HG02981 (cell line): ENCODE measurements at regions not wholly inside any gene's neighbourhood (a gene's known extent, or its start where the extent isn't known, plus 50 kb on each side); places are given as distances from the start of the nearest gene placed in this dataset.

Source experiments
- ATAC-seq: cut with Tn5 transposase; IDR thresholded peaks from one replicate; pipeline ENCODE4 v1.9.1; 2021; ENCODE audit warnings: mild to moderate bottlenecking, moderate library complexity; ENCODE audit not compliant: unreplicated experiment

GRCh38 chr1:38476850-38477178 lies 382.8 kb downstream of the RRAGC start:
- ATAC-seq: no peak

DNA sequence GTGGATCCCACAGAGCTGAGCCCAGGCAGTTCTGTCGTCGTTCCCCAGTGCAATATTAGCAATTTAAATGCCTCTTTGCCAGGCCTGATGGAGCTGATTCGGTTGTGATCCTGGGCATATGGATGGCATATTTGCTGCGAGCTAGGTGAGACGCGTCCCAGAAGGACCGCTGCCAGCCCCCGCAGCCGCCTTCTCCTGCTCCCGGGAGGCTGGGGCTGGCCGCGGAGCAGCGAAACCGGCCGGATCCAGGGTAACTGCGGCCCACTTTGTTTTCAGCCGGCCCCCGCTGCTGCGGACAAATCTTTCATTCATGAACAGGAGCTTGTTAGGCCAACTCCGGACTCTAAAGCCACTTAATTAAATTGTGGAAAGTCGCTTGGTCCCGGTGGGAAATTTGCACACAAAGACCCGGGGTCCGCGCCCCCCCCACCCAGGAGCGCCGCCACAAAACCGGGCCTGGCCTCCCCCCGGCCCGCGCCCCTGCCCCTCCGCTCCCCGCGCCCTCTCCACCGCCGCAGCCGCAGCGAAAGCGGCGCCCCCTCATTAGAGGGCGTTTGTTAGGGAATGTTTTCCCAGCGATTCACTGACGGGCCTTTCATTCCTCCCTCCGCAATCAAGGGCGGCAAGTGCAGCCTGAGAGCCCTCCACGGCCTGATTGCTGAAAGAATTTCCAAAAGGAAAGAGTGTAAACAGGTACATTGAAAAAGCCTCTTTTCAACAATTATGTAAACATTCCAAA lies 383.3 kb downstream of the RRAGC start:
- ATAC-seq: no peak

GRCh38 chr1:38475624-38476005 lies 384.0 kb downstream of the RRAGC start:
- no peak for ATAC-seq

DNA sequence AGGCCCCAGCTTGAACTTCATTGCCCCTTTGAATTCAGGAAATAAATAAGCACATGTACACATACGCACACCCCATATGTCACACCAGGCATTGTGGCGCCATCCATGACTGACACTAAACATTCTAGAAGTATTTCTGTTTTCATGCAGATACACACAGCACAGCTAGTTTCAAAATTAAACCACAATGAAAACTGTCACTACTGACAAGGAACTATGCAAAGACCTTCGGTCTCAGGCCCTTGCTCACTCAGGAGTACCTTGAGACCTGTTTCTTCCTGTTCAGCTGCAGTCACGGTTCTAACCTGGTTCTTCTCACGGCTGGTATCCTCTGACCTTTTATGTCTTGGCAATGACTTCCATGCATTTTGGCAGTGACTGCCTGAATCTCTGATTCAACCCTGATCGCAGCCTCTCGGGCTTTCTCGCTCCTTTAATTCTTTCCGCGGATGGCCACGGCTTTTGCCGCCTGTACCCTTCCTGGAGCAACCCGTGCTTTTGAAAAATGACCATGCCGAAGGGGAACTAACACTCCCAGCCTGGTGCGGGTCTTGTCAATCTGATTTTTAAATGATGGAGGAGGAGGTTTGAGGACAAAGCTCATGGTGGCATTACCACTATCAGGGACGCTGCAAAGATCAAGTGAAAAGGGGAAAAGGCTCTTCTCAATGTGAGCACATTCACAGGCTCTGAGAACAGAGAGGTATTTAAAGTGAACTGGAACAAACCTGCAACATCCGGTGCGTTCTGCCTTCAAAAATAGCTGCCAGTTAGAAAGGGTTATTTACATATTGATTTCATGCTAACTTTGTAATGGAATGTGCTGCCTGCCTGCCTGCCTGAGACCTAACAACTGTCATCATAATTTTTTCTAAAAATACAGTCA lies 384.6 kb downstream of the RRAGC start:
- ATAC-seq: peak; percentile 85

- no peak for ATAC-seq
These were observed 393.1 kb downstream of the RRAGC start for GRCh38 chr1:38466487-38466886.

GRCh38 chr1:38465460-38465859 lies 394.1 kb downstream of the RRAGC start:
- ATAC-seq: no peak

GRCh38 chr1:38464071-38464661 lies 395.4 kb downstream of the RRAGC start:
- no peak for ATAC-seq

DNA sequence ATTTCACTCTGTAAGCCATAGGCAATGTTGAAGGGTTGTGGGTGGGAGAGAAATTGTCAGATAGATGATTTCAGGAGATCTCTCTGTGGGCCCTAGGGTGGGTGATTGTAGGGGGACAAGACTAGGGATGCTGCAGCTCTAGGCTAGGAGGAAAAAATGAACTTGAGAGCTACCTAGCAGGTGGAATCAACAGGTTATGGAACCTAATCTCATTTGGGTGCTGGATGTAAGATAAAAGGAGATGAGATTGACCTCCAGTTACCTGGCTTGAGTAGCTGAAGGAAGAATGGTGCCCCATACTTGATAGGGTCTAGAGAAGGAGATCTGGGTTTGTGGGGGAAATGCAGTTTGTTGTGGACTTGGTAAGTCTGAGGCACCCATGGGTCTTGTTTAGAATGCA lies 396.5 kb downstream of the RRAGC start:
- ATAC-seq: no peak

GRCh38 chr1:38456531-38456876 lies 403.1 kb downstream of the RRAGC start:
- no peak for ATAC-seq

- no peak for ATAC-seq
These were observed 403.6 kb downstream of the RRAGC start for GRCh38 chr1:38455829-38456530.

DNA sequence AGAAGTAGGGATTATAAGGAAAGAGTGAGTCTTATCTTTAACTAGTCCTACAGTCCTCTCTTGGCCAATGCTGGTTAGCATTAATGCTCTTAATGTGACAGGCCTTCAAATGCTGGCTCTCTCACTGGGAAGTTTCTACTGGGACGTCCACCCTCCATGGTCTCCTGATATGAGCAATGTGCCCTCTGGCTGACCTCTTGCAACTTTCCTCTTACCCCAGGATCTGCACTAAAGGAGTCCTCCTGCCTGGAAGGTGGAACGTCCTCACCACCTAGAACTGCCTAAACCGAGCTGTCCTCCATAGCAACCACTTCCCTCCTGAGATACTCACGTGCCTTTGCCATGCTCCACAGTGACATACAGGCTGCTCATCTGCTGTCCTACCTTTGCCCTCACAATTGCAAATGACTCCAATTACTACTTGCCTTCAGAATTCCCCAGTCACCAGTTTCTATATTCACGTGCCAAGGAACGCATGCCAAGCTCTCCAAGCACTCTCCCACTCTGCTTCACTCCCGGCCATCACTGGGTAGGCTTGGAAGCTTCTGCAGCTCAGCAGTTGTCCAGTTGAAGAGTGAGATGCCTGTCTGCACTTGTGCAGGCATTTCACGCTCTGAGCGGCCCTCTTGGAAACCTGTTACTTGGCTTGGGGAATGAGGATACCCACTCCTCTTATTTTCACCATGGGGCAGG lies 404.7 kb downstream of the RRAGC start:
- no peak for ATAC-seq

GRCh38 chr1:38454236-38454635 lies 405.3 kb downstream of the RRAGC start:
- no peak for ATAC-seq

GRCh38 chr1:38452246-38452645 lies 405.7 kb upstream of the POU3F1 start:
- ATAC-seq: no peak

GRCh38 chr1:38451541-38451993 lies 405.0 kb upstream of the POU3F1 start:
- ATAC-seq: no peak

DNA sequence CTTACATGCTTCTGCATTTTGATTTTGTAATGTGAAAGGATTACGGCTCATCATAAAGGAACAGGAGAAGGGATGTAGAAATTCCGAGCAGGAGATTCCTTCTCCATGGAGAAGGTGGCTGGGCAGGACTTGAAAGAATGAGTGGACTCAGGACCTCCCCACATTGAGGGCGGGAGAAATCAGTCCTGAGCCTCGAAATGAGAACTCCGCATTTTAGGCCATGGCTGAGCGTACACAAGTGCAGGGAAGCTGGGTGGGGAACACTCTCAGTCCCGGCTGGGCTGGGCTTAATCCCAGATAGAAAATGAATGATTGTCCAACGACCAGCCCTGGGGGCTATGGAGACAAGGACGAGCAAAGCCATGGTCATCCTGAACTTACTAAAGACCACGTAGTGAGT lies 402.3 kb upstream of the POU3F1 start:
- no peak for ATAC-seq

GRCh38 chr1:38446936-38447335 lies 400.3 kb upstream of the POU3F1 start:
- ATAC-seq: no peak

DNA sequence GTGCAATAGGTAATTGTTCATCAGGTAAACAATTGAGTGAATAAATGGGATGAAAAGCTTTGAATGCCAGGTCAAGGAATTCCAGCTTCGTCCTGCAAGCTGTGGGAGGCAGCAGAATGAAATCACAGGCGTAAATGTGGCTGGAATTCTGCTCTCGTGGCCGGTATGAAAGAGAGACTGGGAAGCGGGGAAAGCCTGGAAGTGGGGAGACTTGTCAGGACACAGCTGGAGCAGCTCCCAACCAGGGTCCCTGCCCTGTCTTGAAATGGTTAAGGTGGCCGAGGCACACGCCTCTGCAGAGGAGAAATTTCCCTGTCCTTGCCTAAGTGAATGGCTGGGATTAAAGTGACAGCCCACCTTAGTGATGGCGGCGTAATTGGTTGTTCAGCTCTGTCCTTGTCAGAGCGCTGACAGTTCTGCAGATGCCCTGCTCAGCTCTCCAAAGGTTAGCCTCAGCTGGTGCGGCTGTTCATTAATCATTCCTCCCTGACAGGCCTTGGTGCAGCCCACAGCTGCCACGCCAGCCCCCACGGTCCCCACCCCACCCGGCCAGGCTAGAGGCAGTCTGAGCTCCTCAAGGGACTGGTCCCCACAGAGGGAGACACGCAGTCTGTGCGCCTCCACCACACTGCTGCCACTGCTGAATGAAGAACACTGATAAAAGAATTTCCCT lies 398.3 kb upstream of the POU3F1 start:
- no peak for ATAC-seq

GRCh38 chr1:38444311-38444710 lies 397.7 kb upstream of the POU3F1 start:
- ATAC-seq: no peak

DNA sequence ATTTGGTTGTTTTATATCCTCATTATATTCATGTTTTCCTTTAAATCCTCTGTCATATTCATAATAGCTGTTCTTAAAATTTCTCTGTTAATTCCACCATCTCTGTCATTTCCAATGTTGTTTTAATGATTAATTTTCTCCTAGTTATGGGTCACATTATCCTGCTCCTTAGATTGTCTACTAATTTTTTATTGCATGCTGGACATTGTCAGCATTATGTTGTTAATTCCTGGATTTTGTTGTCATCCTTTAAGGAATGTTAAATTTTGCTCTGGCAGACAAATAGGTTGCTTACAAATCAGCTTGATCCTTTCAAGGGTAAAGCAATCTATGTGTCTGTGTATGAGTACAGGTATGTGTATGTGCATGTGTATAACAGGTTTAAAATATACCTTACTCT lies 393.8 kb upstream of the POU3F1 start:
- no peak for ATAC-seq

- ATAC-seq: no peak
These were observed 390.2 kb upstream of the POU3F1 start for GRCh38 chr1:38436749-38437148.
